RWPE2 (cell line): ENCODE measurements at regions not wholly inside any gene's neighbourhood (a gene's known extent, or its start where the extent isn't known, plus 50 kb on each side); places are given as distances from the start of the nearest gene placed in this dataset.

Source experiments
- ATAC-seq: fragments of 200-7000 bp; cut with Tn5 transposase; 3 replicates; pipeline ENCODE4 v1.9.1; 2021; ENCODE audit warnings: low read depth
- DNase-seq: peaks from one replicate; pipeline ENCODE4 v3.0.0-alpha.2; 2020; ENCODE audit warnings: low spot score
- H3K27ac ChIP-seq: fragments of 450-650 bp; 2 replicates; pipeline ENCODE4 v1.5.1; 2017; ENCODE audit warnings: mild to moderate bottlenecking; ENCODE audit not compliant: poor library complexity, severe bottlenecking
- H3K27me3 ChIP-seq: fragments of 250-450 bp; sonication (Bioruptor Pico); 2 replicates; pipeline ENCODE4 v1.5.1; 2021; ENCODE audit warnings: mild to moderate bottlenecking, moderate library complexity; ENCODE audit not compliant: insufficient read depth, poor library complexity, severe bottlenecking
- H3K36me3 ChIP-seq: fragments of 250-450 bp; sonication (Bioruptor Pico); 2 replicates; pipeline ENCODE4 v1.5.1; 2020; ENCODE audit warnings: low read depth, mild to moderate bottlenecking, moderate library complexity
- H3K4me1 ChIP-seq: fragments of 250-450 bp; sonication (Bioruptor Pico); 2 replicates; pipeline ENCODE4 v1.5.1; 2021; ENCODE audit warnings: mild to moderate bottlenecking, moderate library complexity; ENCODE audit not compliant: insufficient read depth, poor library complexity, severe bottlenecking
- H3K4me3 ChIP-seq: fragments of 250-450 bp; sonication (Bioruptor Pico); 2 replicates; pipeline ENCODE4 v1.5.1; 2021; ENCODE audit warnings: mild to moderate bottlenecking, moderate library complexity; ENCODE audit not compliant: severe bottlenecking
- H3K9me3 ChIP-seq: fragments of 250-450 bp; sonication (Bioruptor Pico); 2 replicates; pipeline ENCODE4 v1.5.1; 2021; ENCODE audit warnings: mild to moderate bottlenecking, moderate library complexity; ENCODE audit not compliant: severe bottlenecking
- CTCF ChIP-seq: fragments of 450-650 bp; IDR thresholded peaks from one replicate; pipeline ENCODE4 v1.5.1; 2017; ENCODE audit warnings: mild to moderate bottlenecking, moderate library complexity; ENCODE audit not compliant: poor library complexity, severe bottlenecking

GRCh38 chrX:78456909-78457308 is 129.5 kb upstream of the CYSLTR1 start:
- H3K27ac ChIP-seq, result no peak overlapping the region
- ATAC-seq, result no peak

GRCh38 chrX:78455901-78456300 is 128.5 kb upstream of the CYSLTR1 start:
- H3K4me1 ChIP-seq, result no peaks in the 10 kb centered on the region
- ATAC-seq (no peak; the same call in 2 of the 3 replicates), DNase-seq (no peak)
- no peaks in the 10 kb centered on the region for H3K9me3 ChIP-seq
- no peaks in the 10 kb centered on the region for H3K27me3 ChIP-seq
- no peaks in the 10 kb centered on the region for H3K36me3 ChIP-seq
- TF ChIP-seq CTCF, result no peak
- H3K4me3 ChIP-seq, result no peak overlapping the region
- H3K27ac ChIP-seq, result no peak overlapping the region

More at GRCh38 chrX:78456909-78457308, 129.5 kb upstream of the CYSLTR1 start:
- Histone ChIP-seq H3K9me3 (no peaks in the 10 kb centered on the region), H3K27me3 (no peaks in the 10 kb centered on the region), H3K4me3 (no peak overlapping the region), H3K4me1 (no peaks in the 10 kb centered on the region), H3K36me3 (no peaks in the 10 kb centered on the region)
- DNase-seq, result no peak
- no peak for TF ChIP-seq CTCF

GRCh38 chrX:78452356-78452755 is 124.9 kb upstream of the CYSLTR1 start:
- Histone ChIP-seq H3K36me3 (no peaks in the 10 kb centered on the region), H3K4me3 (no peak overlapping the region), H3K4me1 (no peaks in the 10 kb centered on the region), H3K27ac (no peak overlapping the region), H3K9me3 (no peaks in the 10 kb centered on the region), H3K27me3 (no peaks in the 10 kb centered on the region)
- no peak for TF ChIP-seq CTCF
- DNase-seq (no peak), ATAC-seq (no peak)

DNA sequence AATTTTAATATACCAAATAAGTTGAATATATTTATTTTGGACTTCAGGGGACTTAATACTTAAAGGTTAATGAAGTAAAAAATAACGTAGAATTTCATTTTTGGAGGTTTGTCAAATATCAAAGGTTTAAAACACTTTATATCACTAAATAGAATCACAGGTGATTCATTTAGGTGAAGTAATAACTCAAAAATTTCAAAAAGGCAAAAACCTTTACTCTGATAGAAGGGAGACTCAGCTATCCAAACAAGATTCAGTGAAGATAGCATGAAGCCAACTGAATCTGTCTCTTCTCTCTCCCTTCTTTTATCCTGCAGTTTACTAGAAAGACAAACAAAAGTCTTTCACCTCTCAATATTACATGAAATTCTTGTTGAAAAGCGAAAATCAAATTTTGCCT is 110.2 kb upstream of the CYSLTR1 start:
- H3K9me3 ChIP-seq, result no peaks in the 10 kb centered on the region
- DNase-seq (no peak), ATAC-seq (no peak)
- H3K27ac ChIP-seq, result no peak overlapping the region
- H3K4me1 ChIP-seq, result no peaks in the 10 kb centered on the region
- no peaks in the 10 kb centered on the region for H3K27me3 ChIP-seq
- no peaks in the 10 kb centered on the region for H3K36me3 ChIP-seq
- no peak overlapping the region for H3K4me3 ChIP-seq
- no peak for TF ChIP-seq CTCF

- Histone ChIP-seq H3K27me3 (no peaks in the 10 kb centered on the region), H3K27ac (no peak overlapping the region), H3K4me1 (no peaks in the 10 kb centered on the region), H3K9me3 (no peaks in the 10 kb centered on the region), H3K36me3 (no peaks in the 10 kb centered on the region), H3K4me3 (no peak overlapping the region)
- ATAC-seq, result no peak
- DNase-seq, result no peak
- no peak for TF ChIP-seq CTCF
These were observed 101.8 kb upstream of the CYSLTR1 start for GRCh38 chrX:78429172-78429571.
